C4-2B (cell line): ENCODE measurements at regions not wholly inside any gene's neighbourhood (a gene's known extent, or its start where the extent isn't known, plus 50 kb on each side); places are given as distances from the start of the nearest gene placed in this dataset.

Experiments used
- ZFX ChIP-seq: fragments of 450-650 bp; IDR thresholded peaks from 2 replicates; pipeline ENCODE4 v1.6.1; 2017
- TF ChIP-seq, protein P1 (sequence below): fragments of 450-650 bp; conservative IDR thresholded peaks from 2 replicates; pipeline ENCODE4 v1.5.1; 2017; ENCODE audit warnings: mild to moderate bottlenecking

GRCh38 chr1:59066236-59066635, 230.7 kb upstream of the FGGY start:
- TF ChIP-seq, protein P1, sequence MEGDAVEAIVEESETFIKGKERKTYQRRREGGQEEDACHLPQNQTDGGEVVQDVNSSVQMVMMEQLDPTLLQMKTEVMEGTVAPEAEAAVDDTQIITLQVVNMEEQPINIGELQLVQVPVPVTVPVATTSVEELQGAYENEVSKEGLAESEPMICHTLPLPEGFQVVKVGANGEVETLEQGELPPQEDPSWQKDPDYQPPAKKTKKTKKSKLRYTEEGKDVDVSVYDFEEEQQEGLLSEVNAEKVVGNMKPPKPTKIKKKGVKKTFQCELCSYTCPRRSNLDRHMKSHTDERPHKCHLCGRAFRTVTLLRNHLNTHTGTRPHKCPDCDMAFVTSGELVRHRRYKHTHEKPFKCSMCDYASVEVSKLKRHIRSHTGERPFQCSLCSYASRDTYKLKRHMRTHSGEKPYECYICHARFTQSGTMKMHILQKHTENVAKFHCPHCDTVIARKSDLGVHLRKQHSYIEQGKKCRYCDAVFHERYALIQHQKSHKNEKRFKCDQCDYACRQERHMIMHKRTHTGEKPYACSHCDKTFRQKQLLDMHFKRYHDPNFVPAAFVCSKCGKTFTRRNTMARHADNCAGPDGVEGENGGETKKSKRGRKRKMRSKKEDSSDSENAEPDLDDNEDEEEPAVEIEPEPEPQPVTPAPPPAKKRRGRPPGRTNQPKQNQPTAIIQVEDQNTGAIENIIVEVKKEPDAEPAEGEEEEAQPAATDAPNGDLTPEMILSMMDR: no peak
- no peak for TF ChIP-seq ZFX
